Fibroblast of skin of back (primary cell): ENCODE measurements at regions not wholly inside any gene's neighbourhood (a gene's known extent, or its start where the extent isn't known, plus 50 kb on each side); places are given as distances from the start of the nearest gene placed in this dataset.

Experiments
- DNase-seq: peaks from one replicate; pipeline ENCODE4 v3.0.0-alpha.2; 2013

DNA sequence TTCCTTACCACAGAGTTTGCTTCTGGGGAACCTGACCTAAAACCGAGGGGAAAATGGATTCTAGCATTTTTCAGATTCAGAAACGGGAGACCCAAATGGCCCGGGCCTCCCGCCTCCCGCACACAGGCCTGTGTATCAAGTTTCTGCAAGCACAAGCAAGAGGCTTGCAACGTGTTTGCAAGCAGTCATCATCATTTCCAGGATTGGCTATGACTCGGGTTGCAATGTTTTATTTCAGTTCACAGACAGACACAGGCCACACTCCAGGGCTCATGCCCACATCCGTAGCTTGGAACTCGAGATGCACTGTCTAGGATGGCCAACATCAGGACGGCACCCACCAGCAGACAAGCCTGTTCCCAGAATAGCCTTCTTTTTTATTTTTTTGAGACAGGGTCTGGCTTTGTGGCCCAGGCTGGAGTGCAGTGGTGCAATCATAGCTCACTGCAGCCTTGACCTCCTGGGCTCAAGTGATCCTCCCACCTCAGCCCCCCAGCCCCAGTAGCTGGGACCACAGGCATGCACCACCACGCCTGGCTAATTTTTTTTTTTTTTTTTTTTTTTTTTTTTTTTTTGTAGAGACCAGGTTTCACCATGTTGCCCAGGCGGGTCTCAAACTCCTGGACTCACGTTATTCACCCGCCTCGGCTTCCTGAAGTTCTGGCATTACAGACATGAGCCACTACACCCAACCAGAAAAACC lies 68.1 kb upstream of the FOXK1 start:
- peak; percentile 78 for DNase-seq

DNA sequence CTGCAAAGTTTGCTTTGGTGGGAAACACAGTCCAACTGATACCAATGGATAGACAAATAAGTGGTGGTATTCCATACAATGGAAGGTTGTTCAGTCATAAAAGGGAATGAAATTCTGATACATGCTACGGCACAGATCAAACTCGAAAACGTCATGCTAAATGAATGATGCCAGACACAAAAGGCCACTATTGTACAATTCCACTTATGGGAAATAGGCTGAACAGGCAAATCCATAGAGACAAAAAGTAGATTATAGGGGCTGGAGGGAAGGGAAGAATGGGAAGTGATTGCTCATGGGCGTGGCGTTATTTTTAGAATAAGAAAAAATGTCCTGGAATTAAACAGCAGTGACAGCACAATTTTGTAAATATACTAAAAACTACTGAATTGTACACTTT lies 66.0 kb upstream of the FOXK1 start:
- no peak for DNase-seq

DNA sequence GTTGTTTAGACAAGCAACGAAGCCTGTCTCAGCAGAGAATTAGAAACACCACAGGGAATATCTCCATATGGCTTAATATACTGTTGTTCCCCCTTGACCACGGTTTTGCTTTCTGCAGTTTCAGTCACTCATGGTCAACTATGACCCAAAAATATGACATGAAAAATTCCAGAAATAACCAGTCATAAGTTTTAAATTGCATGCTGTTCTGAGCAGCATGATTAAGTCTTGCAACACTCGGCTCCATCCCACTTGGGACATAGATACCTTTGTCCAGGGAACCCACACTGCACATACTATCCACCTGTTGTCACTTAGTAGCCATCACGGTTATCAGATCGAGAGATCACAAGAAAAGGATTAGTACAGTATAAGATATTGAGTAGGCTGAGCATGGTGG lies 60.7 kb upstream of the FOXK1 start:
- peak; percentile 66 for DNase-seq

DNA sequence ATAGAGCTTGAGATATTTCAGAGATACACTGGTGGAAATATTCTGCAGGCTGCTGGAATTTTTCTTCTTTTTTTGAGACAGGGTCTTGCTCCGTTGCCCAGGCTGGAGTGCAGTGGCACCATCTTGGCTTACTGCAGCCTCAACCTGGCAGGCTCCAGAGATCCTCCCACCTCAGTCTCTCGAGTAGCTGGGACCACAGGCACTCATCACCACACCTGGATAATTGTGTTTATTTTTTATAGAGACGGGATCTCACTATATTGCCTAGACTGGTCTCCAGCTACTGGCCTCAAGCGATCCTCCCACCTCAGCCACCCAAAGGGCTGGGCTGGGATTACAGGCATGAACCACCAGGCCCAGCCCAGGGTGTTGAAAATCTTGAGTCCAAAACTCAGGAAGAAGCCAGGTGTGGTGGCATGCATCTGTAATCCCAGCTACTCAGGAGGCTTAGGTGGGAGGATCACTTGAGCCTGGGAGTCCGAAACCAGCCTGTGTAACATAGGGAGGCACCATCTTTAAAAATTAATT lies 55.7 kb upstream of the FOXK1 start:
- DNase-seq = no peak

DNA sequence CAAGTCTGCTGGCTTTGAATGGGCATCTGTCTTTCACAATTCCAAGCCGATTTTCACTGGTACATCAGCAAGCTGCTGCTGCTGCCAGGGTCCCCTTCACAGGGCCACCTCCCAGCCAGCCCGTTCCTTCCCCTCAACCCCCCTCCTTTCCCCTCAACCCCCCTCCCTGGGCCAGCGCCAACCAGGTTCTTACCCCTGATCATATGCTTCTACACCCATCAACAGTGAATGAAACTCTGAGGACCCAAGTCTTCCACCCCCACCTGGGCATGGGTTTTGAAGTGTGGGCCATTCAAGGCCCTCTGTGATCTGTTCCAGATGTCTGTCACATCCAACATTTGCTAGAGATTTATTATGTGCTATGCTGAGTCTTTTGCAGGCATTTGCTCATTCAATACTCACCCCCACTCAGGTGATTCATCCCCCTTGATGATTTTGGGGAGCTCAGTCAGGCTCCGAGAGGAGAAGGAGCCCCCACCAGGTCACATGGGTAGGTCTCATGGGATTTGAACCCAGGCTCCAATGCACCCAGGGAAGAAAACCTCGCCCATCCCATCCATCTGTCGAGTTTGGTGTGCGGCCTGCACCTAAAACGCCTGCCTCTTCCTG lies 52.7 kb upstream of the FOXK1 start:
- no peak for DNase-seq

DNA sequence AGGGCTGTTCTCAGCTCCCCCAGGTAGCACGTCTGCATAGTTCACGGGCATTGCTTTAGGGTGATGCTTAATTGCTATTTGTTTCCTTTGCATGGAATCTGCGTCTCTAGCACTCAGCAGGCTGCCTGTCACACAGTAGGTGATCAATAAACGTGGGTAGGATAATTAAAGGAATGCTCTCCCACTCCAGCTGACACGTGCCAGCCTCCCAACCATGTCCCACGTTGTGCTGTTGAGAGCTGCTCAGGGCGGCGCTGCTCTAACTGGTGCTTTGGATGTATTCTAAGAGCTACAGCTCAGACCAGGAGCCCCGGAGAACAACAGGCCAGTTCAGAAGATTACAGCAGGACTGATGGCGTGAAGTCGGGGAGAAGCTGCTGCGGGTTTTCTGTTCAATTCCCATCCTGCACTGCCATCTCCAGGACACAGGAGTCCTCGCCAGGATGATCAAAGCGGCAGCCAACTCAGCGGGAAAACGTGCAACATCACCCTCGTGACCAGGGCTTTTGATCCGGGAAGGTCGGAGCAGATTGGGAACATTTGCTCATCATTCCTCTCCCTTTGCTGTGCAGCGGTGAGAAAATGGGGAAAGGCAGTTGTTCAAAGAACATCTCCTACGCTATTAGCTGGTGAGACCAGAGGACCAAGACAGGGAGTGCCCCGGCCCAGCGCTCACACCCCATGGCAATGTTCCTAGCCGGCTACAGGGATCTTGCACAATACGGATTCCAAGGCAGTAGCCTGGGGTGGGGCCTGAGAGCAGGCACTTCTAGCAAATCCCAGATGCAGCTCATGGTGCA lies 50.5 kb upstream of the FOXK1 start:
- peak; percentile 89 for DNase-seq
